NCI-H526 (cell line): ENCODE measurements at regions not wholly inside any gene's neighbourhood (a gene's known extent, or its start where the extent isn't known, plus 50 kb on each side); places are given as distances from the start of the nearest gene placed in this dataset.
"Not testable (repeated sequence)": the region's sequence is repeated elsewhere in the genome, so short reads cannot be mapped to it uniquely, and the experiment has no call there.

ENCODE experiments used
- DNase-seq, 2 experiments: peaks; one replicate each; lab custom pipeline; 2025; lab: John Stamatoyannopoulos, UW

GRCh38 chr20:25798174-25798993 lies 101.7 kb upstream of the ZNF337 start:
- not testable (repeated sequence) for DNase-seq

- not testable (repeated sequence) for DNase-seq
Observed at GRCh38 chr20:25797062-25797461, 100.4 kb upstream of the ZNF337 start.

- DNase-seq = not testable (repeated sequence)
Observed at GRCh38 chr20:25777241-25777640, 80.6 kb upstream of the ZNF337 start.

- DNase-seq = not testable (repeated sequence)
Observed at GRCh38 chr20:25774711-25775110, 78.1 kb upstream of the ZNF337 start.

- DNase-seq = not testable (repeated sequence)
Observed at GRCh38 chr20:25774203-25774602, 77.5 kb upstream of the ZNF337 start.

GRCh38 chr20:25772437-25772836 lies 75.8 kb upstream of the ZNF337 start:
- DNase-seq = not testable (repeated sequence)

- not testable (repeated sequence) for DNase-seq
Observed at GRCh38 chr20:25771818-25772217, 75.2 kb upstream of the ZNF337 start.

- DNase-seq = no peak
Observed at GRCh38 chr20:25761596-25761995, 64.9 kb upstream of the ZNF337 start.

- not testable (repeated sequence) for DNase-seq
Observed at GRCh38 chr20:25761046-25761445, 64.4 kb upstream of the ZNF337 start.

GRCh38 chr20:25750765-25751696 lies 54.4 kb upstream of the ZNF337 start:
- peak; percentile 66 to 85 for DNase-seq

GRCh38 chr20:25750220-25750764 lies 53.6 kb upstream of the ZNF337 start:
- DNase-seq = no peak

- no peak for DNase-seq
Observed at GRCh38 chr20:25749649-25750048, 53.0 kb upstream of the ZNF337 start.
